ENCODE measurements at regions not wholly inside any gene's neighbourhood (a gene's known extent, or its start where the extent isn't known, plus 50 kb on each side); places are given as distances from the start of the nearest gene placed in this dataset.

DNA sequence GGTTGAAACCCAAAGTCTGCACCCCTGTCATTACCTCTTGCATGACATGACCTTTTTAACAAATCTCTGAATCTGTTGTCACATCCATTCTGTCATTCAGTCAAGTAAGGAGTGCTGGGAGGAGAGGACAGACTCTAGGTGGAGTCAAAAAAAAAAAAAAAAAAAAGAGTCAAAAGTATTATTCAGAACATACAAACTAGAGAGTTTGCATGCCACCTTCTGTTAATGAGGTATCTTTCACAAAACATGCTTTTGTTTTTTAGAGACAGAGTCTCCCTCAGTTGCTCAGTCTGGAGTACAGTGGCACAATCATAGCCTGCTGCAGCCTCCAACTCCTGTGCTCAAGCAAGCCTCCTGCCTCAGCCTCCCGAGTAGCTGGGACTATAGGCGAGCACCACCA lies 81.6 kb upstream of the ARMC3 start:
- TF ChIP-seq POLR2A (IDR thresholded peaks at IDR 0.05): no peak
- TF ChIP-seq EP300 (IDR thresholded peaks at IDR 0.05): no peak
- no peak for ATAC-seq
- Histone ChIP-seq H3K36me3 (no peaks in the 10 kb centered on the region), H3K9me3 (no peaks in the 10 kb centered on the region), H3K27me3 (no peaks in the 10 kb centered on the region), H3K4me3 (no peak overlapping the region), H3K27ac (no peak overlapping the region), H3K4me1 (peaks cover 0 to 23% (median 6%) of the 10 kb centered on the region in 3 donors)
- WGBS, 2 donors (ENCODE audit: low coverage in 1 of 2): 100% methylated on average over 1 to 2 of the region's 2 CpGs

GRCh38 chr10:22839639-22840038 lies 88.2 kb upstream of the ARMC3 start:
- Histone ChIP-seq H3K36me3 (no peaks in the 10 kb centered on the region), H3K27me3 (no peaks in the 10 kb centered on the region), H3K27ac (no peak overlapping the region), H3K9me3 (no peaks in the 10 kb centered on the region), H3K4me3 (no peak overlapping the region), H3K4me1 (no peaks in the 10 kb centered on the region)
- WGBS, 2 donors (ENCODE audit: low coverage in 1 of 2): 69 to 86% methylated on average over 2 to 5 of the region's 5 CpGs
- TF ChIP-seq CTCF (IDR thresholded peaks at IDR 0.05) (no peak), POLR2AphosphoS5 (IDR thresholded peaks at IDR 0.05) (no peak), EP300 (IDR thresholded peaks at IDR 0.05) (no peak)
- ATAC-seq: no peak

GRCh38 chr10:22837771-22838170 lies 90.1 kb upstream of the ARMC3 start:
- H3K4me1 ChIP-seq: no peaks in the 10 kb centered on the region
- no peaks in the 10 kb centered on the region for H3K36me3 ChIP-seq
- 75 to 80% methylated on average over 1 of the region's 1 CpG for WGBS, 2 donors (ENCODE audit: low coverage in 1 of 2)
- no peak for ATAC-seq
- no peaks in the 10 kb centered on the region for H3K9me3 ChIP-seq
- no peak overlapping the region for H3K27ac ChIP-seq
- TF ChIP-seq POLR2A (IDR thresholded peaks at IDR 0.05): no peak
- TF ChIP-seq CTCF (IDR thresholded peaks at IDR 0.05): no peak
- no peak for TF ChIP-seq POLR2AphosphoS5 (IDR thresholded peaks at IDR 0.05)
- no peak for TF ChIP-seq EP300 (IDR thresholded peaks at IDR 0.05)
- H3K4me3 ChIP-seq: no peak overlapping the region
- H3K27me3 ChIP-seq: no peaks in the 10 kb centered on the region

DNA sequence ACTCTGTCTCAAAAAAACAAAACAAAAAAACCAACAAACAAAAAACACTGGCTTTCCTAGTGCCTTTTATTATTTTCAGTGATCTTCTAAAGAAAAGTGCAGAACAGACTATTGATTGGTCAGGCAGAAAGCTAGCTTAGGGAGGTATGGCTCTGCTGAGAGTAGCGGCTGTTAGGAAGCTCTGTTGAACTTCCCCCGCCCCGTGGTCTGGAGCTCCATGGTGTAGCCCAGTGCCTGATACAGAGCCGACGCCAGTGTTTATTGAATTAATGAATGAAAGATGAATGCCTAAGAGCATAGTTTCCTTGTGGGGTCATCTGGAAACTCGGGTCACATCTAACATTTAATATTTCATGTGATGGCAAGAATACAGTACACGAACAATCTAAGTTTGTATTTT lies 90.5 kb upstream of the ARMC3 start:
- no peak overlapping the region for H3K4me3 ChIP-seq
- no peak for ATAC-seq

GRCh38 chr10:22834471-22834870 lies 93.4 kb upstream of the ARMC3 start:
- H3K4me1 ChIP-seq: no peaks in the 10 kb centered on the region
- no peak overlapping the region for H3K27ac ChIP-seq
- TF ChIP-seq CTCF (IDR thresholded peaks at IDR 0.05): no peak
- no peak for TF ChIP-seq POLR2AphosphoS5 (IDR thresholded peaks at IDR 0.05)
- no peak for TF ChIP-seq EP300 (IDR thresholded peaks at IDR 0.05)
- TF ChIP-seq POLR2A (IDR thresholded peaks at IDR 0.05): no peak
- WGBS, 2 donors (ENCODE audit: low coverage in 1 of 2): 64 to 73% methylated on average over 3 of the region's 3 CpGs
- H3K27me3 ChIP-seq: no peaks in the 10 kb centered on the region
- no peak for ATAC-seq
- H3K4me3 ChIP-seq: no peak overlapping the region
- no peaks in the 10 kb centered on the region for H3K36me3 ChIP-seq
- no peaks in the 10 kb centered on the region for H3K9me3 ChIP-seq

More for the DNA sequence above, 90.5 kb upstream of the ARMC3 start:
- H3K36me3 ChIP-seq: no peaks in the 10 kb centered on the region
- H3K27me3 ChIP-seq: no peaks in the 10 kb centered on the region
- WGBS, 2 donors (ENCODE audit: low coverage in 1 of 2): 66 to 69% methylated on average over 4 to 7 of the region's 7 CpGs
- H3K4me1 ChIP-seq: no peaks in the 10 kb centered on the region
- no peak overlapping the region for H3K27ac ChIP-seq
- TF ChIP-seq POLR2A (IDR thresholded peaks at IDR 0.05) (no peak), EP300 (IDR thresholded peaks at IDR 0.05) (no peak), CTCF (IDR thresholded peaks at IDR 0.05) (no peak), POLR2AphosphoS5 (IDR thresholded peaks at IDR 0.05) (no peak)
- H3K9me3 ChIP-seq: no peaks in the 10 kb centered on the region
